ENCODE measurements at regions not wholly inside any gene's neighbourhood (a gene's known extent, or its start where the extent isn't known, plus 50 kb on each side); places are given as distances from the start of the nearest gene placed in this dataset.
"Not testable (repeated sequence)": the region's sequence is repeated elsewhere in the genome, so short reads cannot be mapped to it uniquely, and the experiment has no call there.

DNA sequence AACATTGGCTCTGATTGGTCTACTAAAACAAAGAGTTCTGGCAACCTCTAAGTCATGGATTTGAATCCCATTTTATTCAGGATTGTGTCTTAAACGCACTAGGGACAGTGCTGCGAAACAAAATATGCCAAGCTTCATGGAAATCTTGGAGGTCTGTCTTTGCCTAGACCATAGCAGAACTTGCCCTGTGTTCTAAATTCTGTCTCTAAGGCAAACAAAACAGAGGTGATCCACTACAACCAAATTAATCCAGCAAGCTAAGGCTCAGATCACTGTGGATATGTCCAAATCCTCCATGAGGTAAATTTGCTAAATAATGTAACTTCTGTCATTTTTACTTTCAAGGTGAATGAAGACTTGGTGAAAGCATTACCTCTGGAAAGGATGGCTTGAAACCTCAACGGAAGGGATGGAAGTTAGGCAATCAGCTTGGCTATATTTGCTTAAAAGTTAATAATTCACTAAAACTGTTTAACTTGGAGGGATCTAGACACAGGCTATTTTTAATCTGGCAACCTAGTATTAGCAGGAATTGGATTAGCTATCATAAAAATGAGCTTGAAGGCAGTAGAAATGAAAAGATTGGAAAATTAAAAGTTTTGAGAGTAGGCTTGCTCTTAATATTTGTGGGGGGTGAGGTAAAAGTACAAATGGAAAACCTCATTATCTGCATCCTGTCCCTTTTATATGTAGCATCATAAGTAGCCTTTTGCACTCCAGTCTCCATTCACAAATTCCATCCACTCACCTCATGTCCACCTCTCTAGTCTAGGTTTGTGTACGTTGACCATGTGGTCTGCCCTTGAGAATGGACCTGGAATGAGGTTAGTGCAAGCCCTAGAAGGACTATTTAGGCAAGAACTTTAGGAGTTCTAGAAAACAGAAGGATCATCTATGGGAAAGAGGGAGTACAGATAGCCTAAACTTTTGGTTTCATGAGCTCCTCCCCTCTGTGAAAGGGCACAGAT is 176.2 kb downstream of the SMC2 start:
- FAIRE-seq, result no peak
- no peak for DNase-seq (ENCODE audit: low spot score in 2 of 2)

GRCh38 chr9:104276709-104277245 is 182.7 kb downstream of the SMC2 start:
- FAIRE-seq (no peak), DNase-seq (ENCODE audit: low spot score in 2 of 2) (no peak)

GRCh38 chr9:104278929-104279496 is 184.9 kb downstream of the SMC2 start:
- no peak for FAIRE-seq
- DNase-seq (ENCODE audit: low spot score in 2 of 2), result no peak

- FAIRE-seq (no peak), DNase-seq (ENCODE audit: low spot score in 2 of 2) (no peak)
These were observed 185.5 kb downstream of the SMC2 start for GRCh38 chr9:104279535-104280177.

- FAIRE-seq (no peak), DNase-seq (ENCODE audit: low spot score in 2 of 2) (no peak)
These were observed 186.1 kb downstream of the SMC2 start for GRCh38 chr9:104280178-104280560.

- DNase-seq (ENCODE audit: low spot score in 2 of 2), result no peak
- no peak for FAIRE-seq
These were observed 186.6 kb downstream of the SMC2 start for GRCh38 chr9:104280711-104281110.

DNA sequence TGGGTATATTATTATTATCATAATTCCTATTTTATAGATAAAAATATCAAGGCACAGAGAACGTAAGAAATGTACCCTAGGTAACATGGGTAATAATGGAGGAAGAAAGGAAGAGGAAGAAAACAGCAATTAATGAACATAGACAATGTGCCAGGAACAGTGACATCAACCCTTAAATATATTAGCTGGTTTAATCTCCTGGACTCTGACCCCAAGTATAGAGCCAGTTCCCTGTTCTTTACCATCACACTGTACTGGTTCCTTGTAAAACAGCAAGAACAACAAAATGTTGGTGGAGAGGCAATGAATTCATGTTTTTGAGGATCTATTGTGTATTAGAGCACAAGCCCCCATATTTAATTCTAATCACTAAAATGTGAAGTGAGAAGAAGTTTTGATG is 192.1 kb downstream of the SMC2 start:
- DNase-seq (ENCODE audit: low spot score in 2 of 2) (no peak), FAIRE-seq (no peak)

DNA sequence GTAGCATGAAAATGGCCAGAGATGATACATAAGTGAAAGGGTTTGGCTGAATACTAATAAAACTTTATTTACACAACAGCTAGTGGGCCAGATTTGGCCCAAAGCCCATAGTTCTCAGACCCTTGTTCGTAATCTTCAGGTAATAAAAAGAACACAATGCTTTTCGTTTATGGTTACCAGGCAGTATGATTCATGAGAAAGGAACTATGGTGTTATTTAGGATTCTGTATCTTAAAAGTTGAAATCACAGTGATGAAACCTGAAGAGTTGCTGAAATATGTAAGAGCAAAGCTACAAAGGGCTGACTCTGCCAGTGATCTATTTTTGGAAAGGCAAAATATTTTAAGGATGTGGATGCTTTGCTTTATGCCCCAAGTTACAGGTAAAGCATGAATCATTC is 192.7 kb downstream of the SMC2 start:
- DNase-seq (ENCODE audit: low spot score in 2 of 2) (no peak), FAIRE-seq (no peak)

DNA sequence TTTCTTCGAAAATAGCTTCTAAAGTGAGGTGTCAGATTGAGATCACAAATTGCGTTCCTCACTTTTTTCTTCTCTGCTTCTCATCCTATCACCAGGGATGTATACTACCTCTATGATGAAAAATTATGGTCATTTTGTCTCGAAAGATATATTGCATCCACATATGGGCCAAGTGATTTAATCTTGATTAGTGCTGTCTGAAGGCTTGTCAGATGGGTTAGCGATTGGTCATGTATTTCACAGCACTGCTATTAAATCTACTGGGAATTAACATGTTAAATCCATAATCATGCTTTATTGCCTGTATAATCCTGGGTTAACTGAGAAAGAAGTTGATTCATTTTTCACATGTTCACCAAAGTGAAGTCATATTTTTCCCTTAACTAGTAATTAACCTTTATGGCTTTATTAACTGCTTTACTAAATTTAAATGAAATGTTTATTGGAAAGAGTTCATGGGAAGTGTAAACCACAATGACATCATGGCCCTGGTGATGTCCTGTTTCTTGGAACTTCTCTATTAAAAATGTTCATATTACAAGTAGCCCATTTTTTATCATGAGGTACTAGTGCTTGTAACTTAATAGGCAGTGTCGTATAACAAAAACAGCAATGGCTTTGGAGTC is 193.3 kb downstream of the SMC2 start:
- FAIRE-seq, result no peak
- no peak for DNase-seq (ENCODE audit: low spot score in 2 of 2)

DNA sequence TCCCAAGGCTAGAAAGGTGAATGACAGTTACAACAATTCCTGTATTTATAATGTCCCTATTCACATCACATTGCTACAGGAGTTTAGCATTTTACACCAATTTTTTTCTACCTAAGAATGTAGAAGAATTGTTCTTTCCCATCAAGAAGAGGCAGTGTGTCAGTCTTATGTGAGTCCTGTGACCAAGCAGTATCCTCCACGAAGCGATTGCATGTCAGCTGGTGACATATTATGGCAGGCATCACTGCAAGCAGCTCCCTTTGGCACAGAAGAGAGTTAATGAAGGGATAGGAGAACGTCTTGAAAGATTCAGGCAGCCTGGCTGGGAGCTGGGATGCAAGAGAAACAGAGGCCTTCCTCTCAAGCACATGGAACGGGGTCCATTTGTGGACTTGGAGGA is 199.8 kb downstream of the SMC2 start:
- FAIRE-seq, result no peak
- no peak for DNase-seq (ENCODE audit: low spot score in 2 of 2)

DNA sequence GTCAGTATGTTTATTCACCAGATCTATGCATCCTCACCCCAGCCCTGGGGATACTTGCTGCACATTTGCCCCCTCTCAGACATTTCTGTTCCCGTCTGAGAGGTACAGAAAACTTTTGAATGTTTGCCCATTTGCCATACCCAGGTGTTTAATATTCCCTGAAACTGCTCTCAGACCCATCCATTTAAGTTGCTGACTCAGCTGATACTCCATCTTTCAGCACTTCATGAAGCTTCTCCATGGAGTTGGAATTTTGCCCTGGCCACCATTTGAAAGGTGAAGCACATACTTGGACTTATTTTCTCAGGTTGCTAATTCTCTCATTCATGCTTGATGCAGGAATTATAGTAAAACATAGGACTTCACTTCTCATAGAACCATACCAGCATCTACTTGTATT is 203.9 kb upstream of the OR13F1 start:
- no peak for DNase-seq (ENCODE audit: low spot score in 2 of 2)
- no peak for FAIRE-seq

GRCh38 chr9:104301755-104302154 is 202.3 kb upstream of the OR13F1 start:
- no peak for DNase-seq (ENCODE audit: low spot score in 2 of 2)
- no peak for FAIRE-seq

DNA sequence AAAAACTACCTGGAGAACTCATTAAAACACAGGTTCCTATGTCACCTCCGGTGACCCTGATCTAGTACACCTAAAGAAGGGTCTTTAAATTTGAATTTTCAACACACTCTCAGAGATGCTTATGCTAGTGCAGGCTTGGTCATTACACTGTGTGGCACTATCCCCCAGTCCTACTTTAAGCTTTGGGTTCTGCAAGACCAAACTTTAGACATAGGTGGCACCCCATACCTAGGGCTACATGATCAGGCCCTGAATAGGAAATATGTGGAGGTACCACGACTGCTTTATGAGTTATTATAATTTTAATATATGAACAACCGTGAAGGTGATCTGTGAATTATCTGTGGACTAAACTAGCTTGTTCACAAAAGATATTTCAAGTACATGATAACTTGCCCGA is 201.3 kb upstream of the OR13F1 start:
- DNase-seq (ENCODE audit: low spot score in 2 of 2) (no peak), FAIRE-seq (no peak)

DNA sequence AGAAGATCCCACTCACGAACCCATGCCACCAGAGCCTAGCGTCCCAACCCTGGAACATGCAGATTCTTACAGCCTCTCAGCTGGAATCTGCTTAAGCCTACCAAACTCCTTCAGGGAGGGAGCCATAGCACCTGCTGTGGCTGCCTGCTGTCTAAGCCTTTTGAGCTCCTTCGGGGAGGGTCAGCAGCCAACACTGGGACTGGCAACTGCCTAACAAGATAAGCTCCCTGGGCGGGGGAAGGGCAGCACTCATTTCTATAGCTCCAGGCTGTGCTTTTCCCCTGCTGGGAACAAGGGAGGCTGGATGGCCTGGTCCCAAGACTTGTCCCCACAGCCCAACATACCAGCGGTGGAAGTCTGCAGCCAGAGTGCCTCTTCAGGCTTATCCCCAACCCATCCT is 199.1 kb upstream of the OR13F1 start:
- no peak for DNase-seq (ENCODE audit: low spot score in 2 of 2)
- no peak for FAIRE-seq

DNA sequence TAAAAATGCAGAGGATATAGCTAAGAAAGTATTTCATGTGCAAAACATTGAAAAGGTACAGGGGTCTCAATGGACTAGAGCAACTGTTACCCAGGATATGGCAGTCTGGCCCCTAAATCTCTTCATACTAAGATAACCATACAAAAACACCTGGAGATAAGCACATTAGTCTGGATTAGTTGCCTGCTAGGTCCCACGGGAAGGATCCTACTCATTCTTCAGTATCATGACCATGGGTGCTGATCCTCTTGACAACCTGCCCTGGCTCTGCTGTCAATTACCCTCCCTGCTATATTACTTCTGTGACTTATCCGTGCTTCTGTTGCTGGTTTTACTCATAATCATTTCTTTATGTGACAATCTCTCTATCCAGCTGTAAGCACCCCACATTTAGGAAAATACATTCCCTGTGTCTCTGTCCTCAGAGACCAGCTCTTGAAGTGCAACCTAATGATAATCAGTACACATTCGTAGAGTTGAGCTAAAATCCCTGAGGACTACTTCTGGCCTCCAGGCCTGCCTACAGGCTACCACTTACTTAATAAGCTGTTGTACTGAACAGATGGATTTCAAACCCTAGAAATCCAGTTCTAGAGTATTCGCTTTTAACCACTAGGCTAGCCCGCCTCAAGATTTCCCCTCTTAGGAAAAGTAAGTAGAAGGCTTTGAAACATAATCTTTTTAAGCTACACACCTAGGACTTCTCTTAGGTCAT is 190.5 kb upstream of the OR13F1 start:
- FAIRE-seq (no peak), DNase-seq (ENCODE audit: low spot score in 2 of 2) (no peak)

DNA sequence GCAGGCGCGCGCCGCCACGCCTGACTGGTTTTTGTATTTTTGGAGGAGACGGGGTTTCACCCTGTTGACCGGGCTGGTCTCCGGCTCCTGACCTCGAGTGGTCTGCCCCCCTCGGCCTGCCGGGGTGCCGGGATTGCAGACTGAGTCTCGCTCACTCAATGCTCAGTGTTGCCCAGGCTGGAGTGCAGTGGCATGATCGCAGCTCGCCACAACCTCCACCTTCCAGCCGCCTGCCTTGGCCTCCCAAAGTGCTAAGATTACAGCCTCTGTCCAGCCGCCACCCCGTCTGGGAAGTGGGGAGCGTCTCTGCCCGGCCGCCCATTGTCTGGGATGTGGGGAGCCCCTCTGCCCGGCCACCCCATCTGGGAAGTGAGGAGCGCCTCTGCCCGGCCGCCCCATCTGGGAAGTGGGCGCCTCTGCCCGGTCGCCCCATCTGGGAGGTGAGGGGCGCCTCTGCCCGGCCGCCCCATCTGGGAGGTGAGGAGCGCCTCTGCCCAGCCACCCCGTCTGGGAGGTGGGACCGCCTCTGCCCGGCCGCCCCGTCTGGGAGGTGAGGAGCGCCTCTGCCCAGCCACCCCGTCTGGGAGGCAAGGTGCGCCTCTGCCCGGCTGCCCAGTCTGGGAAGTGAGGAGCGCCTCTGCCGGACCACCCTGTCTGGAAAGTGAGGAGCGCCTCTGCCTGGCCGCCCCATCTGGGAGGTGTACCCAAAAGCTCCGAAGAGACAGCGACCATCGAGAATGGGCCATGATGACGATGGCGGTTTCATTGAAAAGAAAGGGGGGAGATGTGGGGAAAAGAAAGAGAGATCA is 187.7 kb upstream of the OR13F1 start:
- not testable (repeated sequence) for DNase-seq (ENCODE audit: low spot score in 2 of 2); FAIRE-seq

DNA sequence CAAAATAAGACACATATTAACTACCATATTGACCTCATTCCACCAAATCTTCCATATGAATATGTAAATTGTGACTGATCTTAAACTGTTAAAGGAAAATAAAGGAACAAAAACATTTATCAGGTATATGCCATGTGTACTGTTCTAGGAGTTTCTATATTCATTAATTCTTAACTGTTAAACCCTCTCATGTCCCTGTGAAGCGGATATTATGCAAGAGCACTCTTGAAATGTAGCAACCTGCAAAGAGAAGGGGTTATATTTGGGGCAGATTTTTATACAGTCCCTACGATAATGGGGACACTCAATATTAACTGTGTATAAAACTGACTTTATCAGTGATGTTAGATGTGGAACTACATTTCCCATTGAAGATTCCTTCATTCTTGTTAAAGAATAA is 184.9 kb upstream of the OR13F1 start:
- FAIRE-seq, result no peak
- DNase-seq (ENCODE audit: low spot score in 2 of 2), result no peak

GRCh38 chr9:104319685-104320084 is 184.4 kb upstream of the OR13F1 start:
- DNase-seq (ENCODE audit: low spot score in 2 of 2) (no peak), FAIRE-seq (no peak)

DNA sequence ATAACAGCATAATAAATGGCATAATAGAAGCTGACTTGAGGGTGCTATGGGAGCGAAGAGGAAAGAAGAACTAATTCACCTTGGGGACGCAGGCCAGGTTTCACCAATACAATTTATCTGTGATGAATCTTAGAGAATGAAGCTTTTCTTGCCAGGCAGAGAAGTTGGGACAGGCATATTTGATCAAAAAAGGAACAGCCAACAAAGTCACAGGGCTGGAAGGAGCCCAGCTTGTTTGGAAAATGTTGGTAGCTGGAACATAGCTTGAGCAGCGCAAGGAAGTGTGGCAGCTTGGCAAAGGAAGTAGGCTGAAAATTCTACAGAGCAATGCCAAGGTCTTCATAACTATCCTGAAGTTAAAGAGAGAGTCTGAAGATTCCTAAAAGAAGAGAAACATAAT is 181.5 kb upstream of the OR13F1 start:
- DNase-seq (ENCODE audit: low spot score in 2 of 2) (no peak), FAIRE-seq (no peak)

All from frontal cortex (tissue), 3 donors.